ENCODE measurements at regions not wholly inside any gene's neighbourhood (a gene's known extent, or its start where the extent isn't known, plus 50 kb on each side); places are given as distances from the start of the nearest gene placed in this dataset.
"Not testable (repeated sequence)": the region's sequence is repeated elsewhere in the genome, so short reads cannot be mapped to it uniquely, and the experiment has no call there.

- no peak for DNase-seq
These were observed 156.8 kb downstream of the INHBB start for GRCh38 chr2:120502761-120503160.

- no peak for DNase-seq
These were observed 157.4 kb downstream of the INHBB start for GRCh38 chr2:120503206-120503792.

GRCh38 chr2:120503793-120504571 lies 158.0 kb downstream of the INHBB start:
- DNase-seq, result no peak

- no peak for DNase-seq
These were observed 159.2 kb downstream of the INHBB start for GRCh38 chr2:120504936-120505705.

GRCh38 chr2:120508567-120509041 lies 162.7 kb downstream of the INHBB start:
- no peak for DNase-seq

- no peak for DNase-seq
These were observed 163.4 kb downstream of the INHBB start for GRCh38 chr2:120509213-120509815.

GRCh38 chr2:120509991-120510735 lies 164.2 kb downstream of the INHBB start:
- DNase-seq, result no peak

- no peak for DNase-seq
These were observed 164.9 kb downstream of the INHBB start for GRCh38 chr2:120510751-120511395.

GRCh38 chr2:120511536-120511935 lies 165.6 kb downstream of the INHBB start:
- DNase-seq, result no peak

GRCh38 chr2:120511947-120512710 lies 166.2 kb downstream of the INHBB start:
- DNase-seq, result no peak

- DNase-seq, result no peak
These were observed 167.9 kb downstream of the INHBB start for GRCh38 chr2:120513776-120514357.

- no peak for DNase-seq
These were observed 168.6 kb downstream of the INHBB start for GRCh38 chr2:120514521-120514920.

GRCh38 chr2:120515066-120515758 lies 169.3 kb downstream of the INHBB start:
- DNase-seq, result not testable (repeated sequence)

GRCh38 chr2:120515759-120516678 lies 170.1 kb downstream of the INHBB start:
- DNase-seq, result no peak

GRCh38 chr2:120516679-120517314 lies 170.9 kb downstream of the INHBB start:
- DNase-seq, result no peak

- no peak for DNase-seq
These were observed 172.0 kb downstream of the INHBB start for GRCh38 chr2:120517751-120518469.

- no peak for DNase-seq
These were observed 172.9 kb downstream of the INHBB start for GRCh38 chr2:120518819-120519218.

GRCh38 chr2:120519469-120519868 lies 173.5 kb downstream of the INHBB start:
- no peak for DNase-seq
